Neuronal stem cell (in vitro differentiated cells): ENCODE measurements at regions not wholly inside any gene's neighbourhood (a gene's known extent, or its start where the extent isn't known, plus 50 kb on each side); places are given as distances from the start of the nearest gene placed in this dataset.

Source experiments
- DNase-seq: peaks from one replicate; pipeline ENCODE4 v3.0.0-alpha.2; 2013; ENCODE audit warnings: low spot score
- H2AFZ ChIP-seq: one replicate; pipeline ENCODE4 v1.6.1; 2013; ENCODE audit warnings: mild to moderate bottlenecking, low read length, inconsistent platforms
- H2AK5ac ChIP-seq: 2 replicates; pipeline ENCODE4 v1.6.1; 2013; ENCODE audit warnings: low read depth, mild to moderate bottlenecking, inconsistent platforms, low read length, moderate library complexity, mixed read lengths
- H2BK120ac ChIP-seq: 2 replicates; pipeline ENCODE4 v1.6.1; 2013; ENCODE audit warnings: low read depth, mild to moderate bottlenecking, inconsistent platforms, low read length, moderate library complexity, mixed read lengths
- H2BK12ac ChIP-seq: one replicate; pipeline ENCODE4 v1.6.1; 2013; ENCODE audit warnings: low read length, inconsistent platforms
- H2BK15ac ChIP-seq: 2 replicates; pipeline ENCODE4 v1.6.1; 2013; ENCODE audit warnings: mild to moderate bottlenecking, low read length, inconsistent platforms, mixed read lengths
- H2BK5ac ChIP-seq: one replicate; pipeline ENCODE4 v1.6.1; 2013; ENCODE audit warnings: inconsistent platforms, mild to moderate bottlenecking, low read length, moderate library complexity
- H3K14ac ChIP-seq: one replicate; pipeline ENCODE4 v1.6.1; 2013; ENCODE audit warnings: low read length, inconsistent platforms
- H3K18ac ChIP-seq: 2 replicates; pipeline ENCODE4 v1.6.1; 2013; ENCODE audit warnings: low read length, inconsistent platforms
- H3K23ac ChIP-seq: 2 replicates; pipeline ENCODE4 v1.6.1; 2013; ENCODE audit warnings: low read depth, mild to moderate bottlenecking, mixed read lengths, low read length, inconsistent platforms; ENCODE audit not compliant: poor library complexity
- H3K27ac ChIP-seq: replicated peaks from 3 replicates; pipeline ENCODE4 v1.5.1; 2013; ENCODE audit warnings: low read length, inconsistent platforms
- H3K27me3 ChIP-seq, 3 experiments: 2 replicates each; pipeline ENCODE4 v1.6.1; 2013; ENCODE audit warnings: low read length in 3 of 3, mild to moderate bottlenecking in 2 of 3, inconsistent platforms in 1 of 3, low read depth in 1 of 3, mixed read lengths in 1 of 3, moderate library complexity in 1 of 3; ENCODE audit not compliant: control insufficient read depth in 3 of 3, insufficient read depth in 3 of 3
- H3K36me3 ChIP-seq, 2 donors: replicated peaks in 1 of 2; 2 replicates each; pipeline ENCODE4 v1.6.1; 2013; ENCODE audit warnings: low read length in 2 of 2; ENCODE audit not compliant: control insufficient read depth in 2 of 2, insufficient read depth in 2 of 2
- H3K4ac ChIP-seq: 2 replicates; pipeline ENCODE4 v1.6.1; 2013; ENCODE audit warnings: inconsistent platforms, mild to moderate bottlenecking, low read length, moderate library complexity
- H3K4me1 ChIP-seq, 2 donors: 1 replicate in 1 of 2; 2 replicates in 1 of 2; pipeline ENCODE4 v1.6.1; 2013; ENCODE audit warnings: low read length in 2 of 2, low read depth in 1 of 2; ENCODE audit not compliant: control insufficient read depth in 2 of 2, insufficient read depth in 1 of 2
- H3K4me2 ChIP-seq: one replicate; pipeline ENCODE4 v1.6.1; 2013; ENCODE audit warnings: mild to moderate bottlenecking, low read length, inconsistent platforms; ENCODE audit not compliant: insufficient read depth, poor library complexity, severe bottlenecking
- H3K4me3 ChIP-seq, 2 donors: 2 replicates each; pipeline ENCODE4 v1.5.1; 2013; ENCODE audit warnings: low read length in 2 of 2, mild to moderate bottlenecking in 2 of 2, inconsistent platforms in 1 of 2, moderate library complexity in 1 of 2
- H3K79me1 ChIP-seq: one replicate; pipeline ENCODE4 v1.6.1; 2013; ENCODE audit warnings: low read depth, mild to moderate bottlenecking, inconsistent platforms, low read length, moderate library complexity
- H3K9ac ChIP-seq: one replicate; pipeline ENCODE4 v1.6.1; 2013; ENCODE audit warnings: mild to moderate bottlenecking, low read depth, low read length, inconsistent platforms; ENCODE audit not compliant: poor library complexity
- H3K9me3 ChIP-seq, 2 donors: replicated peaks in 1 of 2; 2 replicates each; pipeline versions ENCODE3 to v1.6.1; 2013; ENCODE audit warnings: low read length in 2 of 2, mild to moderate bottlenecking in 2 of 2, inconsistent platforms in 1 of 2, low read depth in 1 of 2, mixed read lengths in 1 of 2, moderate library complexity in 1 of 2; ENCODE audit not compliant: control insufficient read depth in 2 of 2, insufficient read depth in 1 of 2
- H4K8ac ChIP-seq: one replicate; pipeline ENCODE4 v1.6.1; 2013; ENCODE audit warnings: low read depth, mild to moderate bottlenecking, inconsistent platforms, low read length, moderate library complexity
- H4K91ac ChIP-seq: one replicate; pipeline ENCODE4 v1.6.1; 2013; ENCODE audit warnings: low read length, low read depth, mild to moderate bottlenecking, inconsistent platforms; ENCODE audit not compliant: poor library complexity
- WGBS, 2 donors: extraction: QIAGEN DNeasy Blood & Tissue Kit; methylation state at CpG; one replicate each; pipeline ENCODE4 v1.1.7; 2013; ENCODE audit warnings: missing lambda C conversion rate in 2 of 2, mixed read lengths in 1 of 2; ENCODE audit not compliant: insufficient read length in 2 of 2, insufficient replicate concordance in 1 of 2; ENCODE audit errors: extremely low coverage in 2 of 2; 5-methylcytosine and 5-hydroxymethylcytosine counted together

DNA sequence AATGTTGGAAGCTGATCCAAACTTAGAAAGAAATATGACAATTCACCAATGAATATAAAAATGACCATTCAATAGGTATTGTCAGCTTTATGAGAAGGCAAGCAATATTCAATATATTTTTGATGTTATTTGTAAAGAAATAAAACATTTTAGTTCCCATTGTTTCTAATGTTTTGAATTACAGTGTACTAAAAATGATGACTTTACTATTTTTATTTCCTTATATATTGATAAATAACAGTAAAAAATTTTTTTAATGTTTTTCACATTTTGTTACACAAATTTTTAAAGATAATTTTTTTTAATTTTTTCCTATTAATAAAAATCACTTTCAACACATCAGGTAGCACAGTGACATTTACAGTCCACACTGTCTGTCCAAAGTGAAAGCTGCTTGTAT, 565.5 kb upstream of the FAM241A start:
- Histone ChIP-seq H3K4ac (no peak overlapping the region), H3K4me2 (no peak overlapping the region), H3K4me1 (no peaks in the 10 kb centered on the region), H2BK12ac (no peak overlapping the region), H3K23ac (no peak overlapping the region), H2AFZ (no peak overlapping the region), H4K91ac (no peak overlapping the region), H3K36me3 (no peaks in the 10 kb centered on the region), H3K14ac (no peak overlapping the region), H3K27ac (no peak overlapping the region), H4K8ac (no peak overlapping the region), H3K9ac (no peak overlapping the region), H3K27me3 (no peaks in the 10 kb centered on the region), H3K9me3 (peaks cover 0 to 6% of the 10 kb centered on the region in 2 donors), H2AK5ac (no peak overlapping the region), H2BK15ac (no peak overlapping the region), H3K79me1 (no peaks in the 10 kb centered on the region), H3K18ac (no peak overlapping the region), H2BK120ac (no peak overlapping the region), H3K4me3 (no peak overlapping the region), H2BK5ac (no peak overlapping the region)
- no peak for DNase-seq

DNA sequence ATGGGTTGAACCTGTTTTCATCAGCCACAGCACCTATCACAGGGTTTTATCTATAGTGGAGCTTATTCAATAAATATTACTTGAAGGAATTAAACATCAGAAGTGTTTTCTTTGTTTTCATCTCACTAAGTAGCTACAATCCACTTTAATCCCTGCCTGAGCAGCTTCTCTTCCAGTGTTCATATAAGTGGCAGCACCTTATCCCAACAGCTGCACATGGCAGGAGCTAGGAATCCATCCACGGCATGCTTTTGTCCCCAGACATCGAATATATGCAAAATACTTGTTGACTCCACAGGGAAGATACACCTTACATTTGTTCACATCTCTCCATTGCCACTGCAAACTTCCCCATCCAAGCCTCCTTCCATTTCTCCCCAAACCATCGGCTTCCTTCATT, 549.8 kb upstream of the FAM241A start:
- Histone ChIP-seq H3K4me3 (no peak overlapping the region), H2BK15ac (no peak overlapping the region), H2AFZ (no peak overlapping the region), H3K36me3 (no peaks in the 10 kb centered on the region), H2BK120ac (no peak overlapping the region), H3K23ac (no peak overlapping the region), H3K9me3 (no peaks in the 10 kb centered on the region), H2BK5ac (no peak overlapping the region), H3K9ac (no peak overlapping the region), H3K4me2 (no peak overlapping the region), H4K91ac (no peak overlapping the region), H3K27me3 (no peaks in the 10 kb centered on the region), H3K14ac (no peak overlapping the region), H3K18ac (no peak overlapping the region), H2BK12ac (no peak overlapping the region), H4K8ac (no peak overlapping the region), H2AK5ac (no peak overlapping the region), H3K4me1 (no peaks in the 10 kb centered on the region), H3K27ac (no peak overlapping the region), H3K79me1 (no peaks in the 10 kb centered on the region), H3K4ac (no peak overlapping the region)
- WGBS, 2 donors: 100% methylated on average over 1 of the region's 3 CpGs
- no peak for DNase-seq

DNA sequence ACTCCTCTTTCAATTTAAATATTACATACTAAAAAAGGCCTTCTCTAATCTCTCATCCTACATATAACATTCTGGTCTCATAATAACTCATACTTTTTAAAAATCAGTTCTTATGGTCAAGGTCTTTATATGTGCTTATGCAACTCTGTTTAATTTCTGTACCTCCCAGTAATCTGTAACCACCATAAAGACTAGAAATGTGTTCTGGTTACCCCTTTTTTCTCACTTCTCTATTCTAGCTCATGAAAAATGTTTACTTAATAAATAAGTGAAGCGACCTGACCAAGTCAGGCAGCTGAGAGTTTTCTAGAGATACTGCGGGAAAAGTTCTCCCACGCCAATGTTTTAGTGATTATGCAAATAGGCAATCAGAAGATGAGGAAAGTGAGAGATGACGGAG, 548.8 kb upstream of the FAM241A start:
- Histone ChIP-seq H4K8ac (no peak overlapping the region), H3K4ac (no peak overlapping the region), H3K18ac (no peak overlapping the region), H2AFZ (no peak overlapping the region), H3K9me3 (no peaks in the 10 kb centered on the region), H3K27me3 (no peaks in the 10 kb centered on the region), H3K4me3 (no peak overlapping the region), H3K9ac (no peak overlapping the region), H3K27ac (no peak overlapping the region), H3K4me2 (no peak overlapping the region), H2BK120ac (no peak overlapping the region), H2BK12ac (no peak overlapping the region), H3K36me3 (no peaks in the 10 kb centered on the region), H3K14ac (no peak overlapping the region), H2BK15ac (no peak overlapping the region), H3K23ac (no peak overlapping the region), H2AK5ac (no peak overlapping the region), H2BK5ac (no peak overlapping the region), H4K91ac (no peak overlapping the region), H3K79me1 (no peaks in the 10 kb centered on the region), H3K4me1 (no peaks in the 10 kb centered on the region)
- WGBS, 2 donors: no CpG with 5 or more reads among the region's 4 CpGs
- no peak for DNase-seq

DNA sequence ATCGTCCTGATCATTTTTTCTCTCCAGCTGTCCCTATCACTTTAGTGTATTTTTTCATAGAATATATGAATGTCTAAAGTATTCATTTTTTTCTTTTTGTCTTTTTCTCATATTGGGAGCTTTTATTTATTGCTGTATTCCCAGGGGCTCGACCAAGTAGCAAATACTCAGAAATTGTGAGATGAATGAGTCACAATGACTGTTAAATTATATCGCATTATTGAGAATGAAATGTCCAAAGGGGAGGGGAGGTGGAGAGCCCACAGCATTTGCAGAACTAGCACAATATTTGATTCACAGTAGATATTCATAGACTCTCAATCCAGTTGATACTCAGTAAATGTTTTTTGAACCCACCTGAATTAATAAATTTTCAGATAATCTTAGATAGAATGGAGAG, 543.6 kb upstream of the FAM241A start:
- Histone ChIP-seq H3K27me3 (peaks cover 0 to 3% (median 0%) of the 10 kb centered on the region in 3 experiments), H2AFZ (no peak overlapping the region), H3K79me1 (no peaks in the 10 kb centered on the region), H3K4me1 (no peaks in the 10 kb centered on the region), H3K4me3 (no peak overlapping the region), H2BK120ac (no peak overlapping the region), H2AK5ac (no peak overlapping the region), H3K36me3 (no peaks in the 10 kb centered on the region), H4K8ac (no peak overlapping the region), H3K9ac (no peak overlapping the region), H2BK5ac (no peak overlapping the region), H2BK12ac (no peak overlapping the region), H3K4ac (no peak overlapping the region), H4K91ac (no peak overlapping the region), H3K27ac (no peak overlapping the region), H3K18ac (no peak overlapping the region), H3K14ac (no peak overlapping the region), H3K4me2 (no peak overlapping the region), H2BK15ac (no peak overlapping the region), H3K23ac (no peak overlapping the region), H3K9me3 (no peaks in the 10 kb centered on the region)
- WGBS, 2 donors: no CpG with 5 or more reads among the region's 3 CpGs
- DNase-seq: no peak
